Chondrocyte (in vitro differentiated cells): ENCODE measurements at regions not wholly inside any gene's neighbourhood (a gene's known extent, or its start where the extent isn't known, plus 50 kb on each side); places are given as distances from the start of the nearest gene placed in this dataset.

ENCODE experiments used
- DNase-seq: peaks from one replicate; pipeline ENCODE4 v3.0.0; 2021; ENCODE audit warnings: mixed read lengths, low spot score
- H3K27ac Mint-ChIP-seq: one replicate; pipeline ENCODE4 v1.8.0; 2021; ENCODE audit warnings: mild to moderate bottlenecking, moderate library complexity, mixed read lengths; ENCODE audit not compliant: unreplicated experiment
- H3K27me3 Mint-ChIP-seq: 2 replicates; pipeline ENCODE4 v1.8.0; 2021; ENCODE audit warnings: low read depth, mixed read lengths
- H3K36me3 Mint-ChIP-seq: 2 replicates; pipeline ENCODE4 v1.8.0; 2021; ENCODE audit warnings: low read depth, mixed read lengths
- H3K4me1 Mint-ChIP-seq: 2 replicates; pipeline ENCODE4 v1.8.0; 2021; ENCODE audit warnings: low read depth, mild to moderate bottlenecking, mixed read lengths
- H3K4me3 Mint-ChIP-seq: one replicate; pipeline ENCODE4 v1.8.0; 2021; ENCODE audit warnings: mild to moderate bottlenecking, moderate library complexity, mixed read lengths; ENCODE audit not compliant: unreplicated experiment
- H3K9me3 Mint-ChIP-seq: 2 replicates; pipeline ENCODE4 v1.8.0; 2021; ENCODE audit warnings: low read depth, mixed read lengths
- TF ChIP-seq, protein P1 (sequence below): fragments of 200-600 bp; sonication (generic); IDR thresholded peaks from 2 replicates; pipeline ENCODE4 v1.5.0; 2021; ENCODE audit warnings: antibody characterized with exemption, mild to moderate bottlenecking, moderate library complexity

DNA sequence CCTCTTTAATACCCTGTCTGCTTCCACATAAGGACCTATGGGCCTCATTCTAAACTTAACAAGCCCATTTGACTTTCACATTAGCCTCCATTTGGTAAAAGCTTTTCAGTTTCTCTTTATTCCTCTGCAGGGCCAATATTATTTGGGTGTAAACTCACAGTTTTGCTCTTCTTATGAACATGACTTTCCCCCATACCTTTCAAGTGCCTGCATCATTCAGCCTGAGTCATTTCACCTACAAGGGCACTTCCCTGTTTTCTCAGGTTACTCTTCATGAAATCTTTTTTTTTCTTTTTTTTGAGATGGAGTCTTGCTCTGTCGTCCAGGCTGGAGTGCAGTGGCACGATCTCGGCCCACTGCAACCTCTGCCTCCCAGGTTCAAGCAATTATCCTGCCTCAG lies 1258.1 kb upstream of the CELF2 start:
- Mint-ChIP-seq H3K4me1 (peaks cover 13% of the 10 kb centered on the region), H3K27me3 (no peaks in the 10 kb centered on the region), H3K4me3 (no peak overlapping the region), H3K9me3 (peaks cover 16% of the 10 kb centered on the region), H3K36me3 (peaks cover 3% of the 10 kb centered on the region), H3K27ac (no peak overlapping the region)
- no peak for DNase-seq
- TF ChIP-seq, protein P1, sequence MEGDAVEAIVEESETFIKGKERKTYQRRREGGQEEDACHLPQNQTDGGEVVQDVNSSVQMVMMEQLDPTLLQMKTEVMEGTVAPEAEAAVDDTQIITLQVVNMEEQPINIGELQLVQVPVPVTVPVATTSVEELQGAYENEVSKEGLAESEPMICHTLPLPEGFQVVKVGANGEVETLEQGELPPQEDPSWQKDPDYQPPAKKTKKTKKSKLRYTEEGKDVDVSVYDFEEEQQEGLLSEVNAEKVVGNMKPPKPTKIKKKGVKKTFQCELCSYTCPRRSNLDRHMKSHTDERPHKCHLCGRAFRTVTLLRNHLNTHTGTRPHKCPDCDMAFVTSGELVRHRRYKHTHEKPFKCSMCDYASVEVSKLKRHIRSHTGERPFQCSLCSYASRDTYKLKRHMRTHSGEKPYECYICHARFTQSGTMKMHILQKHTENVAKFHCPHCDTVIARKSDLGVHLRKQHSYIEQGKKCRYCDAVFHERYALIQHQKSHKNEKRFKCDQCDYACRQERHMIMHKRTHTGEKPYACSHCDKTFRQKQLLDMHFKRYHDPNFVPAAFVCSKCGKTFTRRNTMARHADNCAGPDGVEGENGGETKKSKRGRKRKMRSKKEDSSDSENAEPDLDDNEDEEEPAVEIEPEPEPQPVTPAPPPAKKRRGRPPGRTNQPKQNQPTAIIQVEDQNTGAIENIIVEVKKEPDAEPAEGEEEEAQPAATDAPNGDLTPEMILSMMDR: no peak

DNA sequence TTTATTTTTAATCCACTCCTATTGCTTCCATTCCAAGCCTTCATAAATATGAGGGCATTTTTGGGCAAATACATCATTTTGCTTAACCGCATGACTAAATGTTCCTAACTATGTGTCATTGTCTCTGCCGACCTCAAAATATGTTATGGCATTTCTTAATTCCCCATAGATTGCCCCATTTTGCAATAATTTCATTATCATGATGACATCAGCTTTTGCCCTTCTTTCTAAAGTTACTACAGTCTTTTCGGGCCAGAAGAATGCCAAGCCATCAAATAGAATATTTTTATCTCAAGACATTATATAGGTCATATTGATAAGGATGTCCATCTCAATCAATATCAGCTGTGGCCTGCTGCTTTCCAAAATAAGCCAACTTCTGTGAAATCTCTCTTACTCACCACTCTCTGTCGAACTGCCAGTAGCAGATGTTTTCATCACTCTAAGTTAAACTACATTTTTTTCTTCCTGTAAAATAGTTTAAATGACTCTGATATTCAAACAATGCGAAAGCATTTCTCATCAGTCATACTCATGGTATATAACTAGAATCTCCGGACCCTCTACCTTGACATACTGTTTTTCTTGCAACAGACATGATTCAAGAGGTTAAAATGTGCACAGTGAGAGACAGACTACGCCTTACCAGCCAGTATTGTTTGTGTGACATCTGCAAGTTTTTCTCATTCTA lies 1254.6 kb upstream of the CELF2 start:
- TF ChIP-seq, protein P1: no peak
- H3K4me1 Mint-ChIP-seq: peaks cover 13% of the 10 kb centered on the region
- peaks cover 3% of the 10 kb centered on the region for H3K36me3 Mint-ChIP-seq
- no peak overlapping the region for H3K4me3 Mint-ChIP-seq
- no peak for DNase-seq
- H3K9me3 Mint-ChIP-seq: peaks cover 12% of the 10 kb centered on the region
- H3K27ac Mint-ChIP-seq: peak overlapping the region; percentile 76
- H3K27me3 Mint-ChIP-seq: no peaks in the 10 kb centered on the region

DNA sequence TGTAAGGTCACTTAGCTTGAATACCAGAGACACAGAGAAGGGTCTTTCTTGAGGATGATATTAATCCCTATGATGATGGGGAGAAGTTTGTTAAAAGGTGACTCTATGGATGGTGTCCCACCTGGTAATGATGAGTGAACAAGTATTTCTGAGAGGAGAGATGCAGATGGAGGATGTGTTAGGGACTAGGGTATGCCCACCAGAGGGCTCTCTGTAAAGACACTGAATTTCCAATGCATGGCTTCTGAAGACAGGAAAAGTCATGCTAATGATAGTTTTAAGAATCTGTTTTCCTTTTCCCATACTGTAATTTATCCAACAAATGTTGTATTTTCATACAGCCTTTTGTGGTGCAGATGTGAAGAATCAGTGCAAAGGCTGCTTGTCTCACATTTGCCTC lies 1250.9 kb upstream of the CELF2 start:
- peaks cover 13% of the 10 kb centered on the region for H3K4me1 Mint-ChIP-seq
- no peaks in the 10 kb centered on the region for H3K36me3 Mint-ChIP-seq
- no peaks in the 10 kb centered on the region for H3K27me3 Mint-ChIP-seq
- H3K27ac Mint-ChIP-seq: no peak overlapping the region
- TF ChIP-seq, protein P1: peak; percentile 35
- H3K9me3 Mint-ChIP-seq: peaks cover 3% of the 10 kb centered on the region
- DNase-seq: no peak
- no peak overlapping the region for H3K4me3 Mint-ChIP-seq

DNA sequence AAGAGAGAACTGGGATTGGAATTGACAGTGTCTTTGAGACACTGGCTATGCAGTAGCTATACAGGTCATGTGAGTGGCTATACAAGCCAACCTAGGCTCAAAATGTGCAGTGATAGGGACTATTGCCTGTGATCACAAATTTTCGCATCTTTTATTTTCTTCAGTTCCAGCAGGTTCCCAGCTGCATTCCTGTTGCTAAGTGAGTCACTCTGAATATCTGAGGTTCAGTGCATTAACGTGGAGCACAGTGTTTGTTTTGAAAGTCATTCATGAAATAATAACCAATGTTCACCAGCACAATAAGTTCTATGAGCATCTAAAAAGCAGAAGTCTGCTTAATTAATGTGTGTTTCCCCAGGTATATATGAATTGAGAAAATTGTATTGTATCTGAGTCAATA lies 1236.0 kb upstream of the CELF2 start:
- Mint-ChIP-seq H3K36me3 (no peaks in the 10 kb centered on the region), H3K9me3 (peaks cover 11% of the 10 kb centered on the region), H3K4me3 (no peak overlapping the region), H3K4me1 (no peaks in the 10 kb centered on the region), H3K27me3 (peaks cover 2% of the 10 kb centered on the region), H3K27ac (no peak overlapping the region)
- no peak for DNase-seq
- TF ChIP-seq, protein P1: no peak

DNA sequence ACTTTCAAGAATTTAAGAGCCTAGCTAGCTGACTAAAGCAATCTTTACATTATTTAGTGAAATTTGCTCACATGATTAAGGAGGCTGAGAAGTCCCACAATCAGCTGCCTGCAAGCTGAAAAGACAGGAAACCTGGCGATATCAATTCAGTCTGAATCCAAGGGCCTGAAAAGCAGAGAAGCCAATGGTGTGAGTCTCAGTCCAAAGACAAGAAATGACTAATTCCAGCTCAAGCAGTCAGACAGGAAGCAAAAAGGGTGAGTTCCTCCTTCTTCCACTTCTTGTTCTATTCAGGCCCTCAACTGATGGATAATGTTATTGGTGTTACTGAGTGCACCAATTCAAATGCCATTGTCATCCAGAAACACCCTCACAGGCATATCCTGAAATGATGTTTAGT lies 1231.6 kb upstream of the CELF2 start:
- Mint-ChIP-seq H3K9me3 (peaks cover 11% of the 10 kb centered on the region), H3K27ac (no peak overlapping the region), H3K27me3 (peaks cover 2% of the 10 kb centered on the region), H3K4me1 (no peaks in the 10 kb centered on the region), H3K4me3 (no peak overlapping the region), H3K36me3 (no peaks in the 10 kb centered on the region)
- no peak for DNase-seq
- TF ChIP-seq, protein P1: no peak
